ENCODE measurements at regions not wholly inside any gene's neighbourhood (a gene's known extent, or its start where the extent isn't known, plus 50 kb on each side); places are given as distances from the start of the nearest gene placed in this dataset.

- peak; percentile 38 for DNase-seq
Observed at GRCh38 chr1:220409771-220410595, 118.0 kb upstream of the MARK1 start.

- DNase-seq = no peak
Observed at GRCh38 chr1:220407191-220407590, 120.7 kb upstream of the MARK1 start.

GRCh38 chr1:220398238-220398637, 126.0 kb upstream of the RAB3GAP2 start:
- no peak for DNase-seq

GRCh38 chr1:220391491-220391890, 119.2 kb upstream of the RAB3GAP2 start:
- no peak for DNase-seq

GRCh38 chr1:220389634-220390033, 117.4 kb upstream of the RAB3GAP2 start:
- DNase-seq = no peak

- DNase-seq = no peak
Observed at GRCh38 chr1:220386494-220387195, 114.4 kb upstream of the RAB3GAP2 start.

GRCh38 chr1:220385158-220385557, 112.9 kb upstream of the RAB3GAP2 start:
- DNase-seq = no peak

- DNase-seq = no peak
Observed at GRCh38 chr1:220382994-220383393, 110.7 kb upstream of the RAB3GAP2 start.

- no peak for DNase-seq
Observed at GRCh38 chr1:220380885-220381284, 108.6 kb upstream of the RAB3GAP2 start.

GRCh38 chr1:220378571-220379302, 106.5 kb upstream of the RAB3GAP2 start:
- no peak for DNase-seq

- no peak for DNase-seq
Observed at GRCh38 chr1:220375715-220376114, 103.5 kb upstream of the RAB3GAP2 start.

GRCh38 chr1:220374449-220374848, 102.2 kb upstream of the RAB3GAP2 start:
- DNase-seq = no peak

- no peak for DNase-seq
Observed at GRCh38 chr1:220372451-220372850, 100.2 kb upstream of the RAB3GAP2 start.

- no peak for DNase-seq
Observed at GRCh38 chr1:220371324-220371723, 99.1 kb upstream of the RAB3GAP2 start.

GRCh38 chr1:220370041-220370700, 97.9 kb upstream of the RAB3GAP2 start:
- peak; percentile 90 for DNase-seq

- no peak for DNase-seq
Observed at GRCh38 chr1:220369511-220369910, 97.3 kb upstream of the RAB3GAP2 start.

GRCh38 chr1:220368352-220369265, 96.4 kb upstream of the RAB3GAP2 start:
- peak; percentile 29 for DNase-seq

GRCh38 chr1:220367833-220368232, 95.6 kb upstream of the RAB3GAP2 start:
- peak; percentile 10 for DNase-seq

- no peak for DNase-seq
Observed at GRCh38 chr1:220366269-220366668, 94.0 kb upstream of the RAB3GAP2 start.

GRCh38 chr1:220363196-220363837, 91.1 kb upstream of the RAB3GAP2 start:
- peak; percentile 67 for DNase-seq
